H9 (cell line): ENCODE measurements at regions not wholly inside any gene's neighbourhood (a gene's known extent, or its start where the extent isn't known, plus 50 kb on each side); places are given as distances from the start of the nearest gene placed in this dataset.
A peak's percentile ranks its signal among the peaks of the same experiment; 100 is the strongest.

Source experiments
- DNase-seq: peaks from one replicate; pipeline ENCODE4 v3.0.0-alpha.2; 2017
- H2AFZ ChIP-seq: one replicate; pipeline ENCODE4 v1.6.1; 2013; ENCODE audit warnings: mild to moderate bottlenecking, low read length, control low read depth, moderate library complexity
- H2AK5ac ChIP-seq: 2 replicates; pipeline ENCODE4 v1.6.1; 2013; ENCODE audit warnings: low read length, control low read depth, mixed read lengths; ENCODE audit not compliant: insufficient read length
- H2BK120ac ChIP-seq: one replicate; pipeline ENCODE4 v1.6.1; 2013; ENCODE audit warnings: low read depth, mild to moderate bottlenecking, low read length, control low read depth, inconsistent platforms; ENCODE audit not compliant: poor library complexity, severe bottlenecking
- H2BK12ac ChIP-seq: 2 replicates; pipeline ENCODE4 v1.6.1; 2013; ENCODE audit warnings: low read length, control low read depth, mixed read lengths, low read depth; ENCODE audit not compliant: insufficient read length
- H2BK15ac ChIP-seq: 2 replicates; pipeline ENCODE4 v1.6.1; 2013; ENCODE audit warnings: low read depth, low read length, control low read depth
- H2BK20ac ChIP-seq: one replicate; pipeline ENCODE4 v1.6.1; 2013; ENCODE audit warnings: low read depth, mild to moderate bottlenecking, low read length, control low read depth, inconsistent platforms; ENCODE audit not compliant: poor library complexity, severe bottlenecking
- H2BK5ac ChIP-seq: 2 replicates; pipeline ENCODE4 v1.6.1; 2013; ENCODE audit warnings: low read length, control low read depth, mixed read lengths; ENCODE audit not compliant: insufficient read length
- H3K14ac ChIP-seq: 2 replicates; pipeline ENCODE4 v1.6.1; 2013; ENCODE audit warnings: low read length, control low read depth; ENCODE audit not compliant: insufficient read depth
- H3K18ac ChIP-seq: 2 replicates; pipeline ENCODE4 v1.6.1; 2013; ENCODE audit warnings: low read depth, mild to moderate bottlenecking, mixed read lengths, low read length, control low read depth; ENCODE audit not compliant: insufficient read length
- H3K23ac ChIP-seq: 2 replicates; pipeline ENCODE4 v1.6.1; 2013; ENCODE audit warnings: low read length, control low read depth, mixed read lengths, low read depth; ENCODE audit not compliant: insufficient read length
- H3K23me2 ChIP-seq: 2 replicates; pipeline ENCODE4 v1.6.1; 2013; ENCODE audit warnings: low read depth, mild to moderate bottlenecking, mixed read lengths, low read length, control low read depth; ENCODE audit not compliant: insufficient read length, poor library complexity, severe bottlenecking
- H3K27ac ChIP-seq: 2 replicates; pipeline ENCODE4 v1.5.1; 2013; ENCODE audit warnings: low read length, control low read depth, mixed read lengths, low read depth; ENCODE audit not compliant: insufficient read length
- H3K27me3 ChIP-seq: 2 replicates; pipeline ENCODE4 v1.6.1; 2013; ENCODE audit warnings: low read length, control low read depth, inconsistent platforms; ENCODE audit not compliant: insufficient read depth
- H3K4ac ChIP-seq: 2 replicates; pipeline ENCODE4 v1.6.1; 2013; ENCODE audit warnings: low read depth, mild to moderate bottlenecking, control low read depth, inconsistent platforms, low read length, moderate library complexity
- H3K4me1 ChIP-seq: 2 replicates; pipeline ENCODE4 v1.6.1; 2013; ENCODE audit warnings: low read length, control low read depth, inconsistent platforms; ENCODE audit not compliant: insufficient read depth
- H3K4me2 ChIP-seq: 2 replicates; pipeline ENCODE4 v1.6.1; 2013; ENCODE audit warnings: low read length, control low read depth, mixed read lengths; ENCODE audit not compliant: insufficient read length, insufficient read depth
- H3K56ac ChIP-seq: 2 replicates; pipeline ENCODE4 v1.6.1; 2013; ENCODE audit warnings: low read depth, mild to moderate bottlenecking, mixed read lengths, low read length, control low read depth; ENCODE audit not compliant: insufficient read length
- H3K79me1 ChIP-seq: 2 replicates; pipeline ENCODE4 v1.6.1; 2013; ENCODE audit warnings: low read depth, mild to moderate bottlenecking, moderate library complexity, low read length, control low read depth, inconsistent platforms; ENCODE audit not compliant: insufficient read depth, poor library complexity, severe bottlenecking
- H3K79me2 ChIP-seq: 2 replicates; pipeline ENCODE4 v1.6.1; 2013; ENCODE audit warnings: low read length, control low read depth, inconsistent platforms; ENCODE audit not compliant: insufficient read depth
- H3K9ac ChIP-seq: 2 replicates; pipeline ENCODE4 v1.6.1; 2013; ENCODE audit warnings: low read length, control low read depth, mixed read lengths; ENCODE audit not compliant: insufficient read length; ENCODE audit errors: extremely low read depth
- H3K9me3 ChIP-seq: one replicate; pipeline ENCODE4 v1.6.1; 2013; ENCODE audit warnings: low read depth, low read length, inconsistent platforms; ENCODE audit not compliant: control insufficient read depth
- H3T11ph ChIP-seq: one replicate; pipeline ENCODE4 v1.6.1; 2013; ENCODE audit warnings: mild to moderate bottlenecking, low read length, control low read depth, inconsistent platforms
- H4K20me1 ChIP-seq: one replicate; pipeline ENCODE4 v1.6.1; 2013; ENCODE audit not compliant: control insufficient read depth, insufficient read length, insufficient read depth
- H4K5ac ChIP-seq: 2 replicates; pipeline ENCODE4 v1.6.1; 2013; ENCODE audit warnings: low read depth, mild to moderate bottlenecking, mixed read lengths, low read length, control low read depth; ENCODE audit not compliant: insufficient read length
- H4K8ac ChIP-seq: replicated peaks from 2 replicates; pipeline ENCODE4 v1.6.1; 2013; ENCODE audit warnings: low read length, control low read depth, mixed read lengths, low read depth; ENCODE audit not compliant: insufficient read length
- H4K91ac ChIP-seq: 2 replicates; pipeline ENCODE4 v1.6.1; 2013; ENCODE audit warnings: low read depth, mild to moderate bottlenecking, moderate library complexity, mixed read lengths, low read length, control low read depth; ENCODE audit not compliant: insufficient read length
- H3K27ac Mint-ChIP-seq, 3 experiments: 2 replicates in 2 of 3; 3 replicates in 1 of 3; pipeline ENCODE4 v1.8.0; 2020 to 2021; ENCODE audit warnings: mixed read lengths in 3 of 3, mild to moderate bottlenecking in 1 of 3, moderate library complexity in 1 of 3
- H3K27me3 Mint-ChIP-seq: 2 replicates; pipeline ENCODE4 v1.8.0; 2021; ENCODE audit warnings: low read depth, mild to moderate bottlenecking, moderate library complexity, mixed read lengths
- H3K36me3 Mint-ChIP-seq, 3 experiments: 2 replicates in 2 of 3; 3 replicates in 1 of 3; pipeline ENCODE4 v1.8.0; 2020 to 2021; ENCODE audit warnings: low read depth in 3 of 3, mixed read lengths in 3 of 3; ENCODE audit not compliant: insufficient read depth in 1 of 3
- H3K4me1 Mint-ChIP-seq, 2 experiments: 2 replicates each; pipeline ENCODE4 v1.8.0; 2020; ENCODE audit warnings: mixed read lengths in 2 of 2
- H3K4me3 Mint-ChIP-seq, 2 experiments: 2 replicates in 1 of 2; 3 replicates in 1 of 2; pipeline ENCODE4 v1.8.0; 2020 to 2021; ENCODE audit warnings: mild to moderate bottlenecking in 2 of 2, mixed read lengths in 2 of 2, moderate library complexity in 1 of 2
- H3K9me3 Mint-ChIP-seq, 2 experiments: 2 replicates in 1 of 2; 3 replicates in 1 of 2; pipeline ENCODE4 v1.8.0; 2020; ENCODE audit warnings: mild to moderate bottlenecking in 2 of 2, mixed read lengths in 2 of 2, moderate library complexity in 1 of 2
- CTCF ChIP-seq: fragments of 200-600 bp; sonication (generic); conservative IDR thresholded peaks from 3 replicates; pipeline ENCODE4 v1.8.0; 2021; ENCODE audit warnings: antibody characterized with exemption, mild to moderate bottlenecking
- WGBS: extraction: QIAGEN DNeasy Blood & Tissue Kit; methylation state at CpG from one replicate; pipeline ENCODE4 v1.1.7; 2013; ENCODE audit warnings: missing lambda C conversion rate, low lambda C conversion rate, mixed read lengths; ENCODE audit not compliant: insufficient read length; ENCODE audit errors: extremely low coverage; 5-methylcytosine and 5-hydroxymethylcytosine counted together

- H3K9me3 Mint-ChIP-seq: peaks cover 63 to 79% of the 10 kb centered on the region in 2 experiments
Measured at GRCh38 chr2:90069290-90069894, 1377.9 kb downstream of the RPIA start.

More at GRCh38 chr2:90069290-90069894, 1377.9 kb downstream of the RPIA start:
- Histone ChIP-seq H3K79me2 (no peaks in the 10 kb centered on the region), H4K5ac (no peak overlapping the region), H3K23me2 (no peaks in the 10 kb centered on the region), H2BK15ac (no peak overlapping the region), H3K23ac (no peak overlapping the region), H3K27me3 (no peaks in the 10 kb centered on the region), H3K79me1 (no peaks in the 10 kb centered on the region), H3T11ph (no peak overlapping the region), H4K20me1 (no peaks in the 10 kb centered on the region), H3K9me3 (peaks cover 53% of the 10 kb centered on the region), H3K18ac (no peak overlapping the region), H2BK12ac (no peak overlapping the region), H3K9ac (no peak overlapping the region), H2AFZ (no peak overlapping the region), H3K4ac (no peak overlapping the region), H3K14ac (no peak overlapping the region), H3K4me2 (no peak overlapping the region), H3K27ac (no peak overlapping the region), H2BK120ac (no peak overlapping the region), H3K56ac (no peak overlapping the region), H2BK5ac (no peak overlapping the region), H3K4me1 (no peaks in the 10 kb centered on the region), H4K91ac (no peak overlapping the region), H2BK20ac (no peak overlapping the region), H2AK5ac (no peak overlapping the region), H4K8ac (no peak overlapping the region)
- TF ChIP-seq CTCF: peak; percentile 68
- WGBS: no CpG with 5 or more reads among the region's 13 CpGs
- Mint-ChIP-seq H3K36me3 (peaks cover 0 to 12% (median 0%) of the 10 kb centered on the region in 3 experiments; a peak in 2 of 7 replicates), H3K27me3 (peaks cover 2% of the 10 kb centered on the region), H3K4me3 (no peak overlapping the region), H3K4me1 (no peaks in the 10 kb centered on the region), H3K27ac (no peak overlapping the region; a peak in 1 of 7 replicates)
- no peak for DNase-seq
